T-cell (primary cell): ENCODE measurements at regions not wholly inside any gene's neighbourhood (a gene's known extent, or its start where the extent isn't known, plus 50 kb on each side); places are given as distances from the start of the nearest gene placed in this dataset.

ENCODE experiments used
- ATAC-seq, 4 experiments: fragments of 200-7000 bp in 3 of 4; fragments of 150-1000 bp in 1 of 4; cut with Tn5 transposase; replicated peaks in 1 of 4; 1 replicate in 3 of 4; 2 replicates in 1 of 4; pipeline ENCODE4 v1.10.0; 2021; ENCODE audit warnings: moderate library complexity in 3 of 4, mild to moderate bottlenecking in 2 of 4, moderate number of reproducible peaks in 1 of 4
- CTCF ChIA-PET, 2 donors: fragments of 300-600 bp; sonication (Branson Sonifier 250); formaldehyde crosslinking; loops; one replicate each; lab custom pipeline; 2022; ENCODE audit warnings: antibody characterized with exemption in 2 of 2; lab: Charles Lee
- POLR2A ChIA-PET, 2 donors: fragments of 300-600 bp; sonication (Branson Sonifier 250); formaldehyde crosslinking; loops; one replicate each; lab custom pipeline; 2022; ENCODE audit warnings: antibody characterized with exemption in 2 of 2; lab: Charles Lee
- DNase-seq, 35 experiments: peaks; one replicate each; pipeline versions ENCODE4 v3.0.0 to v3.0.0-alpha.2; 2013 to 2023
- H3K27ac ChIP-seq: one replicate; pipeline ENCODE4 v1.5.1; 2013; ENCODE audit warnings: low read length
- H3K27me3 ChIP-seq, 2 experiments: replicated peaks in 1 of 2; 1 replicate in 1 of 2; 2 replicates in 1 of 2; pipeline versions ENCODE4 v1.6.1 to v1.7.0; 2013; ENCODE audit warnings: low read length in 1 of 2, mixed read lengths in 1 of 2; ENCODE audit not compliant: control insufficient read depth in 2 of 2, insufficient read depth in 2 of 2; ENCODE audit errors: extremely low read depth in 1 of 2
- H3K36me3 ChIP-seq, 2 donors: 1 replicate in 1 of 2; 2 replicates in 1 of 2; pipeline versions ENCODE4 v1.6.1 to v1.7.0; 2013; ENCODE audit warnings: low read length in 1 of 2; ENCODE audit not compliant: control insufficient read depth in 2 of 2, insufficient read depth in 1 of 2; ENCODE audit errors: extremely low read depth in 1 of 2
- H3K4me1 ChIP-seq, 2 experiments: 1 replicate in 1 of 2; 2 replicates in 1 of 2; pipeline versions ENCODE4 v1.6.1 to v1.7.0; 2013; ENCODE audit warnings: low read length in 2 of 2, mixed read lengths in 1 of 2; ENCODE audit not compliant: insufficient read depth in 2 of 2, control insufficient read depth in 1 of 2; ENCODE audit errors: extremely low read depth in 1 of 2
- H3K4me3 ChIP-seq, 2 donors: 1 replicate in 1 of 2; 2 replicates in 1 of 2; pipeline versions ENCODE4 v1.5.1 to v1.7.0; 2013; ENCODE audit warnings: mild to moderate bottlenecking in 2 of 2, low read length in 1 of 2, moderate library complexity in 1 of 2; ENCODE audit not compliant: control insufficient read depth in 1 of 2; ENCODE audit errors: extremely low read depth in 1 of 2
- H3K9me3 ChIP-seq: 2 replicates; pipeline ENCODE4 v1.7.0; 2013
- H3K27ac Mint-ChIP-seq, 2 donors: one replicate each; pipeline ENCODE4 v1.8.0; 2020 to 2021; ENCODE audit warnings: mild to moderate bottlenecking in 2 of 2, mixed read lengths in 2 of 2
- H3K27me3 Mint-ChIP-seq, 2 donors: one replicate each; pipeline ENCODE4 v1.8.0; 2021 to 2022; ENCODE audit warnings: mixed read lengths in 2 of 2
- H3K36me3 Mint-ChIP-seq: one replicate; pipeline ENCODE4 v1.8.0; 2021; ENCODE audit warnings: mixed read lengths
- H3K4me1 Mint-ChIP-seq, 3 donors: one replicate each; pipeline ENCODE4 v1.8.0; 2020 to 2022; ENCODE audit warnings: mixed read lengths in 3 of 3, mild to moderate bottlenecking in 1 of 3
- H3K4me3 Mint-ChIP-seq, 3 donors: one replicate each; pipeline ENCODE4 v1.8.0; 2020 to 2022; ENCODE audit warnings: mild to moderate bottlenecking in 3 of 3, mixed read lengths in 3 of 3, moderate library complexity in 3 of 3
- H3K9me3 Mint-ChIP-seq, 3 donors: one replicate each; pipeline ENCODE4 v1.8.0; 2020 to 2022; ENCODE audit warnings: mixed read lengths in 3 of 3
- WGBS: methylation state at CpG from one replicate; pipeline ENCODE4 v1.1.5; 2013; ENCODE audit warnings: missing lambda C conversion rate; ENCODE audit not compliant: insufficient coverage; 5-methylcytosine and 5-hydroxymethylcytosine counted together

DNA sequence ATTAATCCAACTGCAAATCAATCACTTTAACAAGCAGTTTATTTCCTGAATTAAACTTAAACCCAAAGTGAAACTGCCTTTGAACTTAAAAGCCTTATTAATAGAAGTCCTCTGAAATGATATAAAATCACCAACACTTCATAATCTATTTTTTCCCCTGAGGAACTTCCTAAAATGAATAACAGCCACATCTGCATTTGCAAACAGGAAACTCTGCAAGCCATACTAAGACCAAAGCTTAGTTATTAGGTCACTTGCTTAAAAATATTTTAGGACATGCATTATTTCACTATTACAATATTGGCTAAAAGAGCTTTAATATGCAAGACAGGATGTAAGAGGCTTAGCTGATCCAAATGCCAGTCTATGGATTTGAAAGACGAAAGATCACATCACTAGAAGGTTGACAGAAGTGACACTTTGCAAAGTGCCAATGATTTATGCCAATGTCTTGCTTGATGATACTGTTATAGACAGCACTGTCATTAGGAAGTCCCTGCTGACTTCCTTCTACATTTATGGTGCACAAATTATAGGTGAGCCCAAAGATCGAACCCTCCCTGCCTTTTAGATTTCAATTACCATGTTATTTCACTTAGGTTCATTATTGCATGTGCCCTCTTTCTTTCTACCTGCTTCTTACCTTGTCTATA lies 99.9 kb upstream of the SKAP2 start:
- no peaks in the 10 kb centered on the region for H3K36me3 Mint-ChIP-seq
- H3K27ac ChIP-seq: no peak overlapping the region
- no peak for DNase-seq
- H3K27ac Mint-ChIP-seq: no peak overlapping the region
- H3K4me3 Mint-ChIP-seq: no peak overlapping the region
- WGBS: no CpG with 5 or more reads among the region's 2 CpGs
- no peak for ATAC-seq
- H3K9me3 Mint-ChIP-seq: no peaks in the 10 kb centered on the region
- POLR2A ChIA-PET: no interaction called here
- no peaks in the 10 kb centered on the region for H3K9me3 ChIP-seq
- no peak overlapping the region for H3K4me3 ChIP-seq
- H3K4me1 ChIP-seq: no peaks in the 10 kb centered on the region
- no peaks in the 10 kb centered on the region for H3K36me3 ChIP-seq
- peaks cover under 1 to 2% of the 10 kb centered on the region in 2 donors for H3K27me3 Mint-ChIP-seq
- no peaks in the 10 kb centered on the region for H3K4me1 Mint-ChIP-seq
- H3K27me3 ChIP-seq: no peaks in the 10 kb centered on the region
- CTCF ChIA-PET: no interaction called here

DNA sequence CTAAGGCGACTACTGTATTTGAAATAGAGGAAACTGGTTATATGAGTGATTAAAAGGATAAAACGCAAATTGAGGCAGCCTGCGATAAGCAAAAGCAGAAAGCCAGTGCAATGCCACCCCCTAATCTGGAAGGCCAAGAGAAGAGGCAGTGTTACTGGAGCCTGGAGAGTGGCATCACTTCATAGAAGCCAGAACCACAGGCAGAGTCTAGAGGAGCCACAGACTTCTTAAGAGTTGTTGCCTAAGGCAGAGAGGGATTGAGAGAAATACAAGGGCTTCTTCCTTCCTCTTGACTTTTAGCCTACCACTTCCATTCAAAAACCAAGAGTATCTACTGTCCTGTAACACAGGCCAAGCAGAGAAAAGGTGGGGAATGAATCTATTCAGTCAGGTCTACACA lies 94.9 kb upstream of the SKAP2 start:
- H3K27me3 Mint-ChIP-seq: peaks cover 15 to 16% of the 10 kb centered on the region in 2 donors
- H3K36me3 Mint-ChIP-seq: no peaks in the 10 kb centered on the region
- no peak overlapping the region for H3K27ac Mint-ChIP-seq
- Histone ChIP-seq H3K27ac (no peak overlapping the region), H3K9me3 (no peaks in the 10 kb centered on the region), H3K27me3 (no peaks in the 10 kb centered on the region), H3K4me1 (no peaks in the 10 kb centered on the region), H3K4me3 (no peak overlapping the region), H3K36me3 (no peaks in the 10 kb centered on the region)
- DNase-seq: no peak
- H3K9me3 Mint-ChIP-seq: no peaks in the 10 kb centered on the region
- ChIA-PET CTCF (no interaction called here), POLR2A (no interaction called here)
- no peaks in the 10 kb centered on the region for H3K4me1 Mint-ChIP-seq
- no peak for ATAC-seq
- H3K4me3 Mint-ChIP-seq: no peak overlapping the region
- WGBS: 95% methylated on average over 3 of the region's 3 CpGs

DNA sequence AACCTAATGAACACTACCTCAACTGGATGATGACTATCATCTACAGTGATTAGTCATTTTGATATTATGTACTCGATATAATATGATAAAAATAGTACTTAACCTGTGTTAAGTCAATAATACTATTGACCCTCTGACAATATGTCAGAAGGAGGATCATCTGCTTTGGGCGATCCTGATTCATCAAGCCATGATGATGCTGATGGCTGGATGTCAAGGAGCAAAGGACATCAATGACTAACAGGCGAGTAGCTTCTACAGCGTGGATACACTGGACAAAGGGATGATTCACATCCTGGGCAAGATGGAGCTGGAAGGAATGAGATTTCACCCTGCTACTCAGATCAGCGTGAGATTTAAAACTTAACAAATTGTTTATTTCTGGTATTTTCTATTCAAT lies 94.4 kb upstream of the SKAP2 start:
- H3K36me3 Mint-ChIP-seq: no peaks in the 10 kb centered on the region
- Histone ChIP-seq H3K36me3 (no peaks in the 10 kb centered on the region), H3K27ac (no peak overlapping the region), H3K4me3 (no peak overlapping the region), H3K4me1 (no peaks in the 10 kb centered on the region), H3K9me3 (no peaks in the 10 kb centered on the region), H3K27me3 (no peaks in the 10 kb centered on the region)
- DNase-seq (no peak), ATAC-seq (no peak)
- no peaks in the 10 kb centered on the region for H3K9me3 Mint-ChIP-seq
- WGBS: 89% methylated on average over 2 of the region's 5 CpGs
- CTCF ChIA-PET: no interaction called here
- H3K27ac Mint-ChIP-seq: no peak overlapping the region
- POLR2A ChIA-PET: interaction anchor here in 1 of 2 donors (0.7 kb wide), 1 partner anchor 877 kb away, joined by 5 read pairs; no protein-coding TSS in a partner anchor
- H3K4me3 Mint-ChIP-seq: no peak overlapping the region
- H3K4me1 Mint-ChIP-seq: no peaks in the 10 kb centered on the region
- peaks cover 16% of the 10 kb centered on the region in 2 donors for H3K27me3 Mint-ChIP-seq

DNA sequence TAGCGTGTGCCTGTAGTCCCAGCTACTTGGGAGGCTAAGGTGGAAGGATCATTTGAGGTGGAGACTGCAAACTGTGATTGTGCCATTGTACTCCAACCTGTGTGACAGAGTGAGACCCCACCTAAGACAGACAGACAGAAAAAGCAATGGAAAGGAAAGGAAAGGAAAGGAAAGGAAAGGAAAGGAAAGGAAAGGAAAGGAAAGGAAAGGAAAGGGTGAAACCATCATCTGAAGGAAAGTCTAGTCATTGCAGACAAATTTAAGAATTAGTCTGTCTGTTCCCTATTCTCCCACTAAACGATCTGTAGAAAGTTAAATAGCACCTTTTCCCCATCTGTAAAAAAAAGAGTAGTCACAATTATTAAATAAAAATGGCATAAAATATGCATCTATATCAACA lies 91.1 kb upstream of the SKAP2 start:
- ChIA-PET CTCF (no interaction called here), POLR2A (interaction anchor here in 1 of 2 donors (0.5 kb wide), 1 partner anchor 106 kb away, joined by 5 read pairs; no protein-coding TSS in a partner anchor)
- Mint-ChIP-seq H3K9me3 (no peaks in the 10 kb centered on the region), H3K4me1 (no peaks in the 10 kb centered on the region), H3K4me3 (no peak overlapping the region), H3K27me3 (peaks cover 23 to 26% of the 10 kb centered on the region in 2 donors), H3K36me3 (no peaks in the 10 kb centered on the region), H3K27ac (no peak overlapping the region)
- DNase-seq (no peak), ATAC-seq (no peak)
- Histone ChIP-seq H3K4me3 (no peak overlapping the region), H3K9me3 (no peaks in the 10 kb centered on the region), H3K27me3 (peaks cover 0 to 3% of the 10 kb centered on the region in 2 experiments), H3K27ac (no peak overlapping the region), H3K36me3 (no peaks in the 10 kb centered on the region), H3K4me1 (no peaks in the 10 kb centered on the region)
- 100% methylated on average over 1 of the region's 2 CpGs for WGBS

DNA sequence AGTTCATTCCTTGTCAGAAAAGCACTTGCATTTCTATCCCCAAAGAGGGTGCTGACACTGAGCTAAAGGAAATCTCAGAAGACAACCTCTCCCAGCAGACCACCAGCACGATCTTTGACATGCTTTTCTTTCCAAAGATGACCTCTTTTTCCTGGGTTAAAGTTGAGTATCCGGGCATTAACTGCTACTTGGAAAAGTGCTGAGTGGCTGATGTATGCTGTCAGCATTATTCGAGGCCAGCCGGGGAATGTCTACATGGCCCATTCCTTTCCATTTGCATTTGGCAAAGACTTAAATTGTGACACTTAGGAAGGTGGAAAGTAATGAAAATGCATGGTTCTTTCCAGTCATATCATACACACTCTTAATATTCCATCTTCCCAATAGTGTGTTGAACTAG lies 90.6 kb upstream of the SKAP2 start:
- no peaks in the 10 kb centered on the region for H3K36me3 Mint-ChIP-seq
- 83% methylated on average over 2 of the region's 4 CpGs for WGBS
- Histone ChIP-seq H3K9me3 (no peaks in the 10 kb centered on the region), H3K4me1 (no peaks in the 10 kb centered on the region), H3K27ac (no peak overlapping the region), H3K36me3 (no peaks in the 10 kb centered on the region), H3K27me3 (peaks cover 0 to 3% of the 10 kb centered on the region in 2 experiments), H3K4me3 (no peak overlapping the region)
- peaks cover 23 to 26% of the 10 kb centered on the region in 2 donors for H3K27me3 Mint-ChIP-seq
- ChIA-PET CTCF (no interaction called here), POLR2A (no interaction called here)
- ATAC-seq: no peak
- DNase-seq: no peak
- no peaks in the 10 kb centered on the region for H3K4me1 Mint-ChIP-seq
- no peak overlapping the region for H3K4me3 Mint-ChIP-seq
- H3K9me3 Mint-ChIP-seq: no peaks in the 10 kb centered on the region
- H3K27ac Mint-ChIP-seq: no peak overlapping the region

GRCh38 chr7:26951407-26951950 lies 87.1 kb upstream of the SKAP2 start:
- H3K4me3 Mint-ChIP-seq: no peak overlapping the region
- no peaks in the 10 kb centered on the region for H3K36me3 Mint-ChIP-seq
- no peaks in the 10 kb centered on the region for H3K4me1 Mint-ChIP-seq
- Histone ChIP-seq H3K27me3 (peaks cover 0 to 3% of the 10 kb centered on the region in 2 experiments), H3K27ac (no peak overlapping the region), H3K9me3 (no peaks in the 10 kb centered on the region), H3K4me3 (no peak overlapping the region), H3K36me3 (no peaks in the 10 kb centered on the region), H3K4me1 (no peaks in the 10 kb centered on the region)
- DNase-seq (no peak), ATAC-seq (no peak)
- no peak overlapping the region for H3K27ac Mint-ChIP-seq
- ChIA-PET CTCF (no interaction called here), POLR2A (no interaction called here)
- no peaks in the 10 kb centered on the region for H3K9me3 Mint-ChIP-seq
- peaks cover 17 to 35% of the 10 kb centered on the region in 2 donors for H3K27me3 Mint-ChIP-seq
- no CpG with 5 or more reads among the region's 4 CpGs for WGBS
